ENCODE measurements at regions not wholly inside any gene's neighbourhood (a gene's known extent, or its start where the extent isn't known, plus 50 kb on each side); places are given as distances from the start of the nearest gene placed in this dataset.

DNA sequence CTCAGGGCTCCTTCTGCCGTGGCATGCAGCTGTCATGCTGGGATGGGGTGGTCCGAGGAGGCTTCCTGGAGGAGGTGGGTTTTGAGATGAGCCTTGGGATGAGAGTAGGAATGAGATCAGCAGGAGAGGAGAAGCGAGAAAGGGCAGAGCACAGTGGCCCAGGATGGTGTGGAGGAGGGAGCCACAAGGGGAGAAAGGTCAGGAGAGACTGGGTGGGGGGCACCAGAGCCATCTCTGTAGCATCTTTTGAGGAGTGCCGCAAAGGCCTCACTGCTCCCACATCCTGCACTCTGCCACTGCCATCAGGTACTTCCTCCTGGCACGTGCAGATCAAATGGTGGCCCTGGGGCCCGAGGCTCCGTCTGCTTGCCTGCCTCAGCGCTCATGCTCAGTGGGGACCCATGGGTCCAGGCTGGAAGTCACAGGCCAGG, 150.2 kb downstream of the MACROH2A1 start:
- DNase-seq (ENCODE audit: low spot score), result peak; percentile 40

DNA sequence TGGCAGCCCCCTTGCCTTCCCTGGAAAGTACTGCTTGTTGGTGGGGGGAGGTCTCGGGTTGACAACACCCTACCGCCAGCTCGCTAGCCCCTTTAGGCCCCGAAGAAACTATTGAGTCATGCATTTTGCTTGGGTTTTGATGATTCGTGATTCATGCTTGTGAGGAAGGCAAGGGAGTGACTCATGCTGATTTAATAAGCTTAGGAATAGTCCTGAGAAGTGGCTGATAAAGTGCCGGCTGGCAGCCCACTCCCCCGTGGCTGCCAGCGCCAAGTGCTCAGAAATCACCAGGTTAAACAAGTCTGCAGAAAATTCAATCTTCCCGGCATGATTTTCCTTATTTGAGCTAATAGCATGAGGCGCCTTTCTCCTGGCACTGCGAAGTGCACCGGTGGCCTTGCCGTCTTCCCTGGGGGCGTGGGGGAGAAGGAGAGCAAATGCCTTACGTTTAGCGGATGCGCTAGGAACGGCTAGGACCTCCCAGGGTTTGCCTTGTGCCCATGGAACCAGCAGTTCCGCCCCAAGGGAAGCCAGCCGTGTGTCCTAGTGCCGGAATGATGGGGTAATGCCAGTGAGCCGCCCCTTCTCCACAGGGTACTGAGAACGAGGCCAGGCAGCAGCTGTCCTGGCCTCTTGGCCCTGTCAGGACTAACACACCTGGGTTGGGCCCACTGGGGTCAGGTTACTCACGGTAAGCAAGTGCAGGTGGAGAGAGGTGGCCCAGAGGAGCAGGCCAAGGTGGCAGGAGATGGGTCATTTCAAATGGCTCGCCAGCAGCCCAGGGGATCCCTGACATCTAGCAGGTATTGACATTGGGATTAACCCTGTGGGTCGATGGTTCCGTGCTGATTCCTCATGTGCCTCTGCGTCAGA, 151.9 kb downstream of the MACROH2A1 start:
- peak; percentile 59 for DNase-seq (ENCODE audit: low spot score)

DNA sequence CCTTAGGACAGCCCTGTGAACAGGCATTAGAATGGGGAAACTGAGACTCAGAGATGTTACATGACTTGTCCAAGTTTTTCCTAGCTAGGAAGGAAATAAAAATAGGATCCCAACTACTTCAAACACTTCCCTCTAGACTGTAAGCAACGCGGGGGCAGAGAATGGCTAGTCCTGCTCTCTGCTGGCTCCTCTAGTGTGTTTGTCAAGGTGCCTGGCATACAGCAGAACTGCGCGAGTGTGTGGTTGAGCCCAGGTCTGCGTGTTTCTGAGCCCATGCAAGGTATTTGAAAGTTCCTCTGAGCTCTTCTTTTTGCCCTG, 152.5 kb downstream of the MACROH2A1 start:
- no peak for DNase-seq (ENCODE audit: low spot score)

DNA sequence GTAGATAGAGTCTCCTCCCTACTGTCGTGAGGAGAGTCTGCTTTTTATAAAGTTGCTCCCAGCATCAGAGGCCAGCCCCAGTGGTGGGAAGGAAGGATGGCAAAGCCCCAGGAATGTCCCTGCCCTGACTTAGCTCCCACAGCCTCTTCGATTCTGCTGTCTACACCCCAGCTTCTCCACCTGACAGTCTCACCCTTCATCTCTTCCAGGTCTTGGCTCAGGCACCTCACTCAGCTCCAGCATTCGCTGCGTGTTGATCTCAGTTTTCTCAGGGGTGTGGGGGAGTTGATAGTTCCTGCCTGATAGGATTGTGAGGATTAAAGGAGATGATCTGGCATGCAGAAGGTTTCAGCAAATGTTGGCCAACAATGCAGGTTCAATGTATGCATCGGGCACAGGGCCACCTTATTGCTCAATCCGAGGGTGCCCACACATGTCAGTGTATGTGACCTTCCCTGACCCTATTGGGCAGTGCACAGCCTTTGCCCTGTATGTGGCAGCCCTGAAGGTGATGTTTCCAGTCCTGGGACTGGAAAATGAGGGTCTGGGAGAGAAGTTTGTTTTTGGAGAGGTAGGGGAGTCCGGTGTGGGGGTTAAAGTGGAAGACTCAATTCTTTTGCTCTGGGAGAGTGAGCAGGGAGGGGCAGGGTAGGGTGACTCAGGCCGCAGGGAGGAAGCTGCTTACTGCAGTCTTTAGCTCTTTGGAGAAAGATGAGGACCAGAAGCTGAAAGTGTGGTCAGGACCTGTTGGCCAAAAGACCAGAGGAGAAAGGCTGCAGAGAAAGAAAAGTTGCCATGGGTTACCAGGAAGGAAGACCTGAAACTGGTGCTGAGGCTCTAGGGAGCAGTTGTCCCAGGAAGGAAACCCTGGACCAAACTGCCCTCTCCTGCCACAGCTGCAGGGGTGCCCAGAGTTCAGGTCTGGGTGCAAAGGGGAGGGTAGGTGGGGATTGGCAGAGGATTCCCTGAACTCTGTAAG, 153.2 kb downstream of the MACROH2A1 start:
- peak; percentile 53 for DNase-seq (ENCODE audit: low spot score)

DNA sequence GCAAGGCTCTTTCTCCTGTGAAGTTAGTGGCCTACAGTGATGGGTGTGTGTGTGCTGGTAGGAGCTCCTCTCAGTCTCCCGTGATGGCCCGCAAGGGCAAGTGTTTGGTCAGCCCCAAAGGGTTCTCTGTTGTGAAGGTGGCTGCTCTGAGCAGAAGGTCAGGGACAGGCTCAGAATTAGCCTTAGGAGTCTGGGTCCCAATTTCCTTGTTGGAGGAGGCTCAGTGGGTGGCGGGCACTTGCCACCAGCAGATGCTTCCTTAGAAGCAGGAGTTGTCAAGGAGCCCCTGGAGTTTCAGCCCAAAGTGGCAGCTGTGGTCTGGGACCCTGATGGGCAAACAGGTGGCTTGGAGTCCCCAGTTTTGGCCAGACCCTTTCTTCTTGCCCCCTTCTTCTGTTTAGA, 154.4 kb downstream of the MACROH2A1 start:
- DNase-seq (ENCODE audit: low spot score), result peak; percentile 20

DNA sequence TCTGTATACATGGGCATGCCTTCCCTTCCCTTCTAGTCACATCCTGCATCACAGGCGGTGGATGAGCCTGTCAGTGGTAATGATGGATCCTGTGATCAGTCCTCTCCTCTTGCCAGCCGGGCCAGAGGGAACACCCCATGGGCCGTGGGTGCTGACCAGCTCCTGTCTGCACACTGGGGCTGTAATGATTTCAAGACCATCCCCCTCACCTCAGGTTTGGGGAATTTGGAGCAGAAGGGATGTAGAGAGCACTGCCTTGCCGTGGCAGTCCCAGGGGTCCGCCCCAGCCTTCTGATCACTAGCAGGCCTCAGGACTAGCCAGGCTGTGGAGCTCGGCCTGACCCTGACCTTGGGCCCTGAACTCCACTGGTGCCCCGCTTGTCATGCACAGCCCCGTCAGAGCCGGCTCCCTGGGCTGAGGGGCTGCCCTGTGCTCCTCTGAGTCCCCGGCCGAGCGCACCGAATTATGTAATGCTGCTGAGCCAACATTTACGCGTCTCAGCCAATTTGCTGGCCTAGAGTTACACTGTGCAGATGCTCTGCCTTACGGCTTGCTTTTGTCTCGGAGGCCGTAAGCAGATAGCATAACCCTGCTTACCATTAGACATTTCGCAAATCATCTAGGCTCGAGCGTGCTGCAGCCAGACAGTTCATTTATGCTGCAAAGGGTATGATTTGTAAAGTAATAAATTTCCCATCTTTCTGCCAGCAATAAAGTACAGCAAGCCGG, 155.3 kb downstream of the MACROH2A1 start:
- DNase-seq (ENCODE audit: low spot score), result peak; percentile 68

DNA sequence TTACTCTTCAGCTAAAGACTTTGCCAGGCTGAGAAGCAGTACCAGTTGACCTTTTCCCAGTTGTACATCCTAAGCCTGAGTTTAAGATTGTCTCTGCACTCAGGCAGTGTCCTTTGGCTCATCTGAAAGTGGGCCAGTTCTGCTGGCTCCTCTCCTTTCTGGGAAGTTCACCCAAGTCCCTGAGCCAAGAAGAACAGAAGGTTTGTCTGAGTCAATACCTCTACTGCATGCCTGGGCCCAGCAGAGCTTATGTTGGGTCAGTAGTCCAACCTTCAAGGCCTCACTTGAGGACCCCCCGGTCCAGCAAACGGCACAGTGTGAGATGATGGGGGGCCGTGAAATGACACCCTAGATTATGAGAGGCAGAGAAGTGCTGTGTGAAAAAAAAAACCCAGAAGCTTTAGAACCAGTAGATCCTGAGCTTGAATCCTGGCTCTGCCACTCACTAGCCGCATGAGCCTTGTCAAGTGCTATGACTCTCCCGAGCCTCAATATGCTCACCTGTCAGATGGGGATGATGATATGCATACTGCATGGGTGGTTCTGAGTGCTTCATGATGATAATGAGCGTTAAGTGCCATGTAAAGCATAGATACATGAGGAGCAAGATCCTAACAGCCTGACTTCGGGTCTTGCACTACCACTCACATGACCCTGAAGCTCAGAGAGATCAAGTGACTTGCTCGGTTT, 156.0 kb downstream of the MACROH2A1 start:
- DNase-seq (ENCODE audit: low spot score), result peak; percentile 63

DNA sequence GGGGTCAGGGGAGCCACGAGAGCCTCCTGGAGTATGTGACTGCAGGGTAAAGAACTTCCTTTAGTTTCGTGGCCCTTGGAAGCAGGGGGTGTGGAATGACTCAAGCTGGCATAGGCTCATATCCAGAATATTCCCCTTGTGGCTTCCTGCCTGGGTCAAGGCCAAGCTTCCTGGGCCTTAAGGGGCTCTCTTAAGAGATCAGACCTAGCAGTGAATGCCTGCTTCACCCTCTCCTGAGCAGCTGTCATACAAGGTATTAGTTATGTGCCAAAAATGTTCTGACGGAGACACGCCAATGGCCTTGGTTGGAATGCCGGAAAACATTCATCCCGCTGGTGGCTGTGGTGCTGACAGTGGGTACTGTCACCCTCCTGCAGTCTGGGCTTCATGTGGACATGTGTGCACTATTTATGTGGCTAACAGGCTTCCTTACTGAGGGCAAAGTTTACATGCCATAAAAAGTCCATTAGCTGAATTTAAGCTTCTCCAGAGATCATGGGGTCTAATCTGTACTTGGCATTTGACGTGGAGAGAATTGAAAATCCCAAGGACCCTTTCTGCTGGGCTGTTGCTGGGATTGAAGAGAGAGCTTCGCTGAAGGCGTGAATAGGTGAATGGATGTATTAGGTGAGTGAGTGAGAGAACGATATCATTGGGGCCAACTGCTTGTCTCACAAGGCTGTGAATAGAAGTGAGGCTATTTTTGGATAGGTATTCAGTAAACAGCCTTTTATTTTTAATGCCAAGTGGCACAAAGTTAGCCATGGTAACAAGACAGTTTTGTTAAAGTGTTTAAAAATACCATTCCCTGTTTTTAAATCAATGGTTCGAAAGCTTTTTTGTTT, 156.8 kb downstream of the MACROH2A1 start:
- DNase-seq (ENCODE audit: low spot score), result peak; percentile 51

DNA sequence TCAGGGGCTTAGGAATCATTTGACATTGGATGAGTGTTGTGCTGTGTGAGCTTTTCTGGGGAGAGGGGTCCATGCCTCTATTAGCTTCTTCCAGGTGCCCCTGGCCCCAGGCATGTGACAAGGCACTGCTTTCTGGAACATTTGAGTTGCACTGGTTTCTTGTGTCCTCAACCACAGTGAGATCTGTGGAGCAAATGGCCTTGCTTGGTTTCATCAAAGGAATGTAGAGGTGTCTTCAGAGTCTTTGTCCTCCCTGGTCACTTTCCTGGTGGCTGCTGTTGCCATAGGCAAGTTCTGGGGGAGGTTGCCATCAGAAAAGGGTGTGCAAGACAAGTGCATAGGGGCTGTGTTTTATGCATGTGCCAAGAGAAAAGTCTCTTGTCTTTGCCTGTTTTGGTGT, 157.5 kb downstream of the MACROH2A1 start:
- DNase-seq (ENCODE audit: low spot score), result no peak

DNA sequence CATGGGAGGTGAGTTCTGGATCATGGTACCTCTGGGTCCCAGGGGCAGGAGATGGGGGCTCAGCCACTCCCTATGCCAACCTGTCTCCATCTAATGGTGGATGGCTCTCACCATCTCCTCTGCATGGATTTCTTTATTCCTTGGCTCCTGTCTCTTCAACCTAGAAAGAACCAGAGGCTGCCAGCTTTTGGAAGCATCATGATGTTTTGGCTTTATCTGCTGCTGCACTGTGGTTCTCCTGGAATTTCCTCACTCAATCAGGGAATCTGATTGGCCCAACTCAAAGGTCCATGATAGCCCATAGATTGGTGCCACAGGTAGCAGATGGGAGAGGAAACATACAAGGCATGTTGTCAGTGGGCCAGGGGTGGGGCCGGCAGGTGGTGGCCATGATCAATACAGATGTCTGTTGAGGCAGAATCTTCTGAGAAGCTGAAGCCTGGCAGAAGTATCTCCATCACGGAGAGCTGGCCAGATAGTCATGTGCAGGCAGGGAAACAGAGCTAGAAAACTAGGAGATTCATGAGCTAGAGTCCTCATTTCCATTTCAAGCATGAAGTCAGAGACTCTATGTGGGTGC, 158.2 kb downstream of the MACROH2A1 start:
- no peak for DNase-seq (ENCODE audit: low spot score)

DNA sequence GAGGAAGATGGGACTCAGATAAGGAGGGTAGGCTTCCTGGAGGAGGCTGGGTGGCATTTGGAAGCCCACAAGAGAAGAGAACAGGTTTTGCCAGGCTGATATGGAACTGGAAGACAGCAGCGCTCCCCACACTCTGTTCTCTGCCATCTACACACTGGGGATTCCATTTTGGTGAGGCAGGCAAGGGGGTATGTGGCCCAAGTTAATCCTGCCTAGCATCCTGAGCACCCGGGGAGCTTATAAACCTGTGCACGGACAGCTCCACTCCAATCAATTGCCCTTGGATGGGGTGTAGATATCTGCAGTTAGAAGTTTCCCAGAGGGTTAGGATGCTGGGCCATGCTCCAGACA, 158.8 kb downstream of the MACROH2A1 start:
- no peak for DNase-seq (ENCODE audit: low spot score)

DNA sequence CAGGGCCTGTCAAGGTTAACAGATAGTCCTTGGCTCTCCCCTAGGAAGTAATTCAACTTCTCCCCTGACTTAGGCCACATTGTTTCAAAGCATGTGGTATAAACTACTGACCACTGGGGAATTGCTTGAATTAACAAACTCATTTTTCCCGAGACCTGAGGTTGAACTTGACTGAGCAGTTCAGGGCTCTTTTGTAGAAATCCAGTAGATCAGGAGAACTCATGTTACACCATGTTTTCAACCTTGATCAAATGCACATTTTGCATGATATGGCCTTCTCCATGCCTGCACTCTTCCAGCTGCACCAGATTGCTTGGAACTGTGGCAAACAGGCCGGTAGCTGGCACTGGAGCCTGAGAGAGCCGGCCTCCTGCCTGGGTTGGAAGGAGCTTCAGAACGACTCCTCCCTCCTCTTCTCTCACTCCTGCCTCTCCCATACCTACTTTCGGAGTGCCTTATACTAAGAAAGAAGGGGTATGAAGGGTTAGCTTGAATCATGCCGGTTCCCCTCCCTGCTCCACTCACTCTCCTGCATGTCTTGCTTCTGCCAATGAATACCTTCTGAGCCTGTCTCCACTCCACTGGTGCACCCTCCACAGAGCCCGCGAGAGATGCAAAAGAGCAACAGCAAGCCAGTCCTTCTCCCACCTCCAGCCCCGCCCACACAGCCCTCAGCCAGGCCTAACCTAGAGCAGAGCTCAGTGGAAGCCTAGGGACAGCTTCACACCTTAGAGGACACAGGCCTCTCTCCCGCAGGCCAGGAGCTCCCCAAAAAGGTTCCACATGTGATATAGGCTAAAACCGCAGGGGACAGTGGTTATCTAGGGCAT, 159.4 kb downstream of the MACROH2A1 start:
- peak; percentile 61 for DNase-seq (ENCODE audit: low spot score)

DNA sequence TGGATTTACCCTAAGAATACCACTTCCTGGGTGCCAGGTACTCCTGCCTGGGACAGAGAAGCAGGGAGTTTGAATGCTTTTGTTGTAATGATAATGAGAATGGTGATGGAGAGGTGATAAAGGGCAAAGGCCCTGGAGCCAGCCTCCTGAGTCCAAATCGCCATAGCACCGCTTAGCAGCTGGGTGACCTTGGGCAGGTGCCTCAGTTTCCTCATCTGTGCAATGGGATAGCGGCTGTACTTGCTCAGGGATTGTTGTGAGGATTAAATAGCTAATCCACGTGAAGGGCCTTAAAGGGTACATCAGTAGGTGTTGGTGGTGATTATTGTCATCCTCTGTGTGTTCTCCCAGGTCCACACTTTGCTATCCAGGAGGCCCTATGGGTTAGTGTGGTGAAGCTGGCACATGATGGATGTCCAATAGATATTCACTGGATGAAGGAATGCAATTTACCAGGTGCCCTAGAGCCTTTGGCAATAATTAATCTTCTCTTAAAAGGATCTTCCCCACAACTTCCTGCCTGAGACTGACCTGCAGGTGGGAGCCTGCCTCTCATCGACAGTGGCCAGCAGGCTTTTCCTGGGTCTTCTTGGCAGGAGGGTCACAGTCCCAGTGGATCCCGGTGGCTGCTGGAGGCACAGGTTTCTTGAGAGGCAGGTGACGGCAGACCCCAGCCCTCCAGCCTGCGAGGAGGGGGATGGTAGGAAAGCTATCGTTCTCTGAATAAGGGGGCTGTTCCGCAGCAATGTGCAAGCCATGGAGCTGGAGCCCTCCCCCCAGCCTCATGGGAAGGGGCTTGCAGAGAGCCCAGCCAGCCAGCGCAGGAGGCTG, 160.2 kb downstream of the MACROH2A1 start:
- DNase-seq (ENCODE audit: low spot score), result no peak

DNA sequence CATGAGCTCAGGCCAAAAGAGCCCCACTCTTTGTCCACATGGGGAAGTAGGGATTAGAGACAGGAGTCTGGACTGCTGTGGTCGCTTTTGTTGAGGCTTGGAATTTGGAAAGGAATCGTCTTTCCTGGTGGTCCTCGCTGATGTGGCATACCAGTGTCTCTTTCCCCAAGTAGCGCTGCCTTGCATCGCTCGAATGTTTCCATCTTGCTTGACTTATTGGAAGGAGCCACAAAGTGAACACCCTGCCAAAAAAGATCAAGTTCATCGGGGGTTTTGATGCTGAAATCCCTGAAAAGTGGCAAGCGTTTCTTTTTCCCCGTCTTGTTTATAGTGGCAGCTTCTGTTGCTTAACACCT, 161.3 kb downstream of the MACROH2A1 start:
- DNase-seq (ENCODE audit: low spot score), result peak; percentile 45

DNA sequence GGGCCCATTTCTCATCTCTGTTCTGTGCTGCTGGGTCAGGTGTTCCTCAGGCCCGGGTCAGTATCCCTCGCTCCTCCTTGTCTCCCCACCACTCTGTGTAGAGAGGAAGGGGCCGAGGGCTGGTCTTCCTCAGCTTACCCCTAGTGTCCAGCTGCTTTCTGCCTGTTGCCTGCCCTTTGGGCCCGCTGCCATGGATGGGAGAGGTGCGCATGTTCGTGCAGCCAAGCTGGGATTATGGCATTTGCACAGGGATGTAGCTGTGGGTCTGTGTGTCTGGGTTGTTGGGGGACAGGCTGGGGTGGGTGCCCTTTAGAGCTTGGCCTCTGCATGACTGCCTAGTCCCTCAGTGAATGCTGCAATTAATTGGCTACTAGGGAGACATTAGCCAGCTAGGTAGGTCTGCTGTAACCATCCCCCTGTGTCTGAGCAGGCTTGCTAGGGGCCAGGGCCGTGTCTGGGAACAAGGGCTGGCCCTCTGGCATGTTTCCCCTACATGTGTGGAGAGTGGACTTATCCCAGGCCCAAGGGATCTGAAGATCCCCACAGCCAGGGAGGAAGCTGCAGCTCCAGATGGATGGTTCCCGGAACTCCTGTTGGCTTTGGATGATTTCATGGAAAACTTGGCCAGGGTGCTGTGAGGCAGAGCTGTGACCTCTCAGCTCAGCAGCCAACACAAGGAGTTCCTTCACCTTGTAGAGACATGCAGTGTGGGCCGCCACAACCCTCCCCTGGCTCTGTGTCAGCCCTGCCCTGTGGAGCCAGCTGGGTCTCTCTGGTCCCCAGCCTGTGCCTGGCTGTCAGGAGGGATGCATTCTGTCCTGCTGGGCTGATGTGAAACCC, 161.9 kb downstream of the MACROH2A1 start:
- DNase-seq (ENCODE audit: low spot score), result peak; percentile 70

DNA sequence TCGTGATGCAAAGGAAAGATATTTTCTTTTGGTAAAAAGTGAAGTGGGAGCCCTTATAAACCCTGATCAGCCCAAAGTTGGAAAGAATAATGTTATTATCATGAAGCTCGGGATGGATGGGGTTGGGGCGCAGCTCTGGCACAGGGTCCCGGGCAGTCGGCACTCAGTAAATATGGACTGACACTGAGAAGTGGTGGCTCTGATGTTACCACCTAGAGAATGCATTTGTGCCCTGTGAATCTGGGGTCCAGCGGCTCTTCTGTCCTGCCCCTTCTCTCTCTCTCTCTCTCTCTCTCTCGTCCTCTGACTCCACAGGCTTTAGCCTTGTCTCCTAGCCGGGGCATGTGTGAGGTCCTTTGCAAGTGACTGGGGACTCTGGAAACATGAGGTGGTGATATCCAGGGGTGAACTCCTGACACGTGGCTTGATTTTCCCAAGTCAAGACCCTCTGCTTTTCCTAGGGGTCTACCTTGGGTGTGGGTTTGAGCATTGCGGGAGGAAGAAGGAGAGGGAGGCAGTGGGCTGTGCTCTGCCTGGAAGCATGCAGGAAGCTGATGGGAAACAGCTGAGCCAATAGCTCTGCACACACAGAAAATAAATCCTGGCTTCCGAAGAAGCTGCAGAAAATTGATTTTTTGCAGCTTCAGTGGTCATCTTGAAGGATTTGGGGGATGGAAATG, 162.7 kb downstream of the MACROH2A1 start:
- peak; percentile 69 for DNase-seq (ENCODE audit: low spot score)
